ENCODE measurements at regions not wholly inside any gene's neighbourhood (a gene's known extent, or its start where the extent isn't known, plus 50 kb on each side); places are given as distances from the start of the nearest gene placed in this dataset.

DNA sequence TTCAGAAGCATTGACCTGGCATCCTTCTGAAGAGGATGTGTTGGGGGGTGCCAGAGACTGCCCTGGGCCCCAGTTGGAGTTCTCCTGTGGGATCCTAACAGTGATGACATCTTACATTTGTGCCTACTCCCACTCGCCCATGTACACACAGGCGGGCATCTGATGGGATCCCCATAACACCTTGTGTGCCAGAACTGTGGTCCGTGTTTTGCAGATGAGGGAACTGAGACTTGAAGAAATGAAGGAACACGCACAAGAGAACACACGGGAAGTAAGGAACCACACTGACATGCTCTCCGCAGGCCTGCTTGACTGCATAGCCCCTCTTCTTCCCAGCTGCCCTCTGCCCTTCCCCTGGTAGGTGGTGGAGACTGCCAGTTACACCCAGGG is 255.3 kb downstream of the MYCN start:
- TF ChIP-seq CTCF (conservative IDR thresholded peaks at IDR 0.05; ENCODE audit: low read depth, low read length): no peak
- no peak for TF ChIP-seq SMC3 (IDR thresholded peaks at IDR 0.05; ENCODE audit: low read depth, low read length)
- no peak for TF ChIP-seq POLR2A (IDR thresholded peaks at IDR 0.05; ENCODE audit: low read depth, low read length)
- TF ChIP-seq FOS (IDR thresholded peaks at IDR 0.05; ENCODE audit: low read depth, low read length): no peak
- TF ChIP-seq, protein P1, sequence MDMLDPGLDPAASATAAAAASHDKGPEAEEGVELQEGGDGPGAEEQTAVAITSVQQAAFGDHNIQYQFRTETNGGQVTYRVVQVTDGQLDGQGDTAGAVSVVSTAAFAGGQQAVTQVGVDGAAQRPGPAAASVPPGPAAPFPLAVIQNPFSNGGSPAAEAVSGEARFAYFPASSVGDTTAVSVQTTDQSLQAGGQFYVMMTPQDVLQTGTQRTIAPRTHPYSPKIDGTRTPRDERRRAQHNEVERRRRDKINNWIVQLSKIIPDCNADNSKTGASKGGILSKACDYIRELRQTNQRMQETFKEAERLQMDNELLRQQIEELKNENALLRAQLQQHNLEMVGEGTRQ (IDR thresholded peaks at IDR 0.05; ENCODE audit: low read depth, low read length): no peak
- TF ChIP-seq RCOR1 (IDR thresholded peaks at IDR 0.05; ENCODE audit: insufficient replicate concordance, low read length): no peak
- TF ChIP-seq RAD21 (IDR thresholded peaks at IDR 0.05; ENCODE audit: low read length): no peak
- no peak for TF ChIP-seq MAZ (IDR thresholded peaks at IDR 0.05; ENCODE audit: borderline replicate concordance, low read depth, low read length)
- no peak for TF ChIP-seq CEBPB (IDR thresholded peaks at IDR 0.05; ENCODE audit: low read depth, low read length)
- TF ChIP-seq ELK1 (IDR thresholded peaks at IDR 0.05; ENCODE audit: borderline replicate concordance, low read depth, low read length): no peak
- no peak for TF ChIP-seq MAFK (IDR thresholded peaks at IDR 0.05; ENCODE audit: low read depth, low read length)
- no peak for TF ChIP-seq CHD1 (IDR thresholded peaks at IDR 0.05; ENCODE audit: low read depth, low read length)
- no peak for TF ChIP-seq NFE2L2 (IDR thresholded peaks at IDR 0.05; ENCODE audit: low read depth, low read length)

Measured in IMR-90 (cell line).